ENCODE measurements at regions not wholly inside any gene's neighbourhood (a gene's known extent, or its start where the extent isn't known, plus 50 kb on each side); places are given as distances from the start of the nearest gene placed in this dataset.

- TF ChIP-seq POLR2AphosphoS5 (IDR thresholded peaks at IDR 0.05; ENCODE audit: low read depth) = no peak
- no peak for TF ChIP-seq CTCF (IDR thresholded peaks at IDR 0.05; ENCODE audit: insufficient read depth, low read length)
- no peak for TF ChIP-seq REST (IDR thresholded peaks at IDR 0.05; ENCODE audit: insufficient replicate concordance, low read depth)
- no peak for TF ChIP-seq SPI1 (IDR thresholded peaks at IDR 0.05; ENCODE audit: borderline replicate concordance, low read depth)
- no peak for TF ChIP-seq GABPA (IDR thresholded peaks at IDR 0.05; ENCODE audit: low read depth)
Measured at GRCh38 chr3:107150675-107151074, 226.6 kb upstream of the CCDC54 start.

All from HL-60 (cell line).